OCI-LY1 (cell line): ENCODE measurements at regions not wholly inside any gene's neighbourhood (a gene's known extent, or its start where the extent isn't known, plus 50 kb on each side); places are given as distances from the start of the nearest gene placed in this dataset.

Source experiments
- EZH2 ChIP-seq: fragments of 200-600 bp; sonication (generic), shearing (Covaris generic); IDR thresholded peaks from 2 replicates; pipeline ENCODE4 v1.8.0; 2017; ENCODE audit warnings: borderline replicate concordance, mixed run types, mild to moderate bottlenecking, antibody characterized with exemption, low read length, moderate library complexity, mixed read lengths
- TF ChIP-seq, protein P1 (sequence below): fragments of 200-600 bp; sonication (generic), shearing (Covaris generic); IDR thresholded peaks from 2 replicates; pipeline ENCODE4 v1.5.1; 2017; ENCODE audit warnings: mild to moderate bottlenecking, antibody characterized with exemption, low read length, moderate library complexity, mixed read lengths

- no peak for TF ChIP-seq EZH2
- TF ChIP-seq, protein P1, sequence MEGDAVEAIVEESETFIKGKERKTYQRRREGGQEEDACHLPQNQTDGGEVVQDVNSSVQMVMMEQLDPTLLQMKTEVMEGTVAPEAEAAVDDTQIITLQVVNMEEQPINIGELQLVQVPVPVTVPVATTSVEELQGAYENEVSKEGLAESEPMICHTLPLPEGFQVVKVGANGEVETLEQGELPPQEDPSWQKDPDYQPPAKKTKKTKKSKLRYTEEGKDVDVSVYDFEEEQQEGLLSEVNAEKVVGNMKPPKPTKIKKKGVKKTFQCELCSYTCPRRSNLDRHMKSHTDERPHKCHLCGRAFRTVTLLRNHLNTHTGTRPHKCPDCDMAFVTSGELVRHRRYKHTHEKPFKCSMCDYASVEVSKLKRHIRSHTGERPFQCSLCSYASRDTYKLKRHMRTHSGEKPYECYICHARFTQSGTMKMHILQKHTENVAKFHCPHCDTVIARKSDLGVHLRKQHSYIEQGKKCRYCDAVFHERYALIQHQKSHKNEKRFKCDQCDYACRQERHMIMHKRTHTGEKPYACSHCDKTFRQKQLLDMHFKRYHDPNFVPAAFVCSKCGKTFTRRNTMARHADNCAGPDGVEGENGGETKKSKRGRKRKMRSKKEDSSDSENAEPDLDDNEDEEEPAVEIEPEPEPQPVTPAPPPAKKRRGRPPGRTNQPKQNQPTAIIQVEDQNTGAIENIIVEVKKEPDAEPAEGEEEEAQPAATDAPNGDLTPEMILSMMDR = no peak
These were observed 58.1 kb upstream of the GPR26 start for GRCh38 chr10:123608047-123608446.
